Suprapubic skin (tissue), 4 donors: ENCODE measurements at regions not wholly inside any gene's neighbourhood (a gene's known extent, or its start where the extent isn't known, plus 50 kb on each side); places are given as distances from the start of the nearest gene placed in this dataset.
"Not testable (repeated sequence)": the region's sequence is repeated elsewhere in the genome, so short reads cannot be mapped to it uniquely, and the experiment has no call there.

Source experiments
- DNase-seq, 2 donors: peaks; one replicate each; pipeline ENCODE4 v3.0.0-alpha.2; 2019; ENCODE audit warnings: low spot score in 2 of 2
- H3K27ac ChIP-seq: fragments of 200-600 bp; sonication (generic); one replicate; pipeline ENCODE4 v1.5.1; 2019
- H3K27me3 ChIP-seq: fragments of 200-600 bp; sonication (generic); one replicate; pipeline ENCODE4 v1.5.1; 2019
- H3K36me3 ChIP-seq: fragments of 200-600 bp; sonication (generic); one replicate; pipeline ENCODE4 v1.5.1; 2019
- H3K4me1 ChIP-seq: fragments of 200-600 bp; sonication (generic); one replicate; pipeline ENCODE4 v1.5.1; 2019
- H3K4me3 ChIP-seq: fragments of 200-600 bp; sonication (generic); one replicate; pipeline ENCODE4 v1.5.1; 2019; ENCODE audit warnings: mild to moderate bottlenecking
- H3K9me3 ChIP-seq: fragments of 200-600 bp; sonication (generic); one replicate; pipeline ENCODE4 v1.5.1; 2019
- EP300 ChIP-seq: sonication (generic); formaldehyde crosslinking; IDR thresholded peaks from one replicate; pipeline ENCODE4 v1.6.1; 2017; ENCODE audit warnings: antibody characterized with exemption
- POLR2A ChIP-seq, 2 donors: fragments of 450-650 bp; IDR thresholded peaks; one replicate each; pipeline ENCODE4 v1.6.1; 2017; ENCODE audit warnings: antibody characterized with exemption in 2 of 2, mild to moderate bottlenecking in 2 of 2, moderate library complexity in 2 of 2
- POLR2AphosphoS5 ChIP-seq, 3 donors: sonication (generic); formaldehyde crosslinking; IDR thresholded peaks; one replicate each; pipeline ENCODE4 v1.6.1; 2017; ENCODE audit warnings: antibody characterized with exemption in 3 of 3
- WGBS: methylation state at CpG from one replicate; pipeline ENCODE4 v1.1.5; 2018; 5-methylcytosine and 5-hydroxymethylcytosine counted together
- TF ChIP-seq, protein P1 (sequence below), 2 donors: fragments of 200-600 bp in 1 of 2; fragments of 450-650 bp in 1 of 2; sonication (generic) in 1 of 2; IDR thresholded peaks; one replicate each; pipeline ENCODE4 v1.5.1; 2016 to 2019; ENCODE audit warnings: antibody characterized with exemption in 2 of 2, mild to moderate bottlenecking in 1 of 2, moderate library complexity in 1 of 2

DNA sequence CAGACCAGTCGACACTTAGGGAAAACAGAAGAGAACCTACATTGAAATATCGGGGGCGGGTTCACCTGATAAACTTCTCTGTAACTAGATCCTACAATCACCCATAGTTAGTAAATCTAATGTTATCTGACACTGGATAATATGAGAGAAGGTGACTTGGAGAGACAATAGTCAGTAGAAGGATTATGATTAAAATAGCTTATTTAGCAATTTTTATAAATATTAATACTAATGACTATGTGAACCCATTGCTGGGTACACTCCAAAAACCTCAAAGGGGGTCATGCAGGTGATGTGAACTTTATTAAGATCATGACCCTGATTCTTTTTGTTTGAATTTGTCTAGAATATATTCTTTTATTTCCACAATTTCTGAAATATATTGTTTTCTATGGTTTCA lies 164.1 kb upstream of the CCNH start:
- Histone ChIP-seq H3K27me3 (no peaks in the 10 kb centered on the region), H3K4me1 (no peaks in the 10 kb centered on the region), H3K4me3 (no peak overlapping the region), H3K27ac (no peak overlapping the region), H3K36me3 (no peaks in the 10 kb centered on the region), H3K9me3 (no peaks in the 10 kb centered on the region)
- no peak for DNase-seq
- WGBS: 86% methylated on average over 3 of the region's 3 CpGs
- no peak for TF ChIP-seq EP300
- TF ChIP-seq POLR2A (IDR thresholded peaks at IDR 0.05): no peak
- TF ChIP-seq, protein P1, sequence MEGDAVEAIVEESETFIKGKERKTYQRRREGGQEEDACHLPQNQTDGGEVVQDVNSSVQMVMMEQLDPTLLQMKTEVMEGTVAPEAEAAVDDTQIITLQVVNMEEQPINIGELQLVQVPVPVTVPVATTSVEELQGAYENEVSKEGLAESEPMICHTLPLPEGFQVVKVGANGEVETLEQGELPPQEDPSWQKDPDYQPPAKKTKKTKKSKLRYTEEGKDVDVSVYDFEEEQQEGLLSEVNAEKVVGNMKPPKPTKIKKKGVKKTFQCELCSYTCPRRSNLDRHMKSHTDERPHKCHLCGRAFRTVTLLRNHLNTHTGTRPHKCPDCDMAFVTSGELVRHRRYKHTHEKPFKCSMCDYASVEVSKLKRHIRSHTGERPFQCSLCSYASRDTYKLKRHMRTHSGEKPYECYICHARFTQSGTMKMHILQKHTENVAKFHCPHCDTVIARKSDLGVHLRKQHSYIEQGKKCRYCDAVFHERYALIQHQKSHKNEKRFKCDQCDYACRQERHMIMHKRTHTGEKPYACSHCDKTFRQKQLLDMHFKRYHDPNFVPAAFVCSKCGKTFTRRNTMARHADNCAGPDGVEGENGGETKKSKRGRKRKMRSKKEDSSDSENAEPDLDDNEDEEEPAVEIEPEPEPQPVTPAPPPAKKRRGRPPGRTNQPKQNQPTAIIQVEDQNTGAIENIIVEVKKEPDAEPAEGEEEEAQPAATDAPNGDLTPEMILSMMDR (IDR thresholded peaks at IDR 0.05): no peak
- no peak for TF ChIP-seq POLR2AphosphoS5 (IDR thresholded peaks at IDR 0.05)

DNA sequence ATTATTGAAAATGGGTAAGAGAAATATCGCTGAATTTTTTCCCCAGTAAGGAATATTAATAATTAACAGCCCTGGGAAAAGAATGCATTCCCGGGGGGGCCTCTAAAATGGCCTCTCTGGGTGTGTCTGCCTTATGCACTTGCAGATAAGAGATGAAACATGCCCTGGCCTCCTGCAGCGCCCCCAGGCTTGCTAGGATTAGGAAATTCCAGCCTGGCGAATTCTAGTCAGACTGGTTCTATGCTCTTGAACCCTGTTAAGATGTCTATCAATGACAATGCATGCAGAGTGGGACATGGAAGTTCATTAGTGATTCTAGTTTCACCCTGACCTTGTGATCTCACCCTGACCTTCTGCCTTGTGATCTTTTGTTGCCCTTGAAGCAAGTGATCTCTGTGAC lies 163.6 kb upstream of the CCNH start:
- not testable (repeated sequence) for H3K4me1 ChIP-seq, H3K27me3 ChIP-seq, H3K36me3 ChIP-seq, H3K9me3 ChIP-seq, H3K27ac ChIP-seq, DNase-seq, H3K4me3 ChIP-seq
- WGBS: 45% methylated on average over 4 of the region's 4 CpGs

DNA sequence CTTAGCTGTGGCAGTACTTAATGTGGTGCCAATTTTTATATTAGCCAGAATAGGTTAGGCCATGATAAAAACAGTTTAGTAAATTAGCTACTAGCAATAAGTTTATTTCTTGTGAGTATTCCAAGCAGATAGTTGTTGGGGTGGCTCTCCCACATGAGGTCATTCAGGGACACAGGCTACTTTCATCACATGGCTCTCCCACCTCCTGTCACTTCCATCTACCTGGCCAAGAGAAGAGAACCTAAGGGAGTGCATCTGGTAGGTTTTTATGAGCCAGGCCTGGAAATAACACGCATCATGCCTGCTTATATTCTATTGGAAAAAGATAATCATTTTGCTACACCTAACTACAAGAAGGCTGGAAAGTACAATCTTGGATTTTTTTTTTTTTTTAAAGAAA lies 161.4 kb upstream of the CCNH start:
- Histone ChIP-seq H3K9me3 (no peaks in the 10 kb centered on the region), H3K27me3 (no peaks in the 10 kb centered on the region), H3K36me3 (no peaks in the 10 kb centered on the region), H3K4me3 (no peak overlapping the region), H3K27ac (no peak overlapping the region), H3K4me1 (no peaks in the 10 kb centered on the region)
- 71% methylated on average over 1 of the region's 1 CpG for WGBS
- TF ChIP-seq EP300: no peak
- TF ChIP-seq POLR2A (IDR thresholded peaks at IDR 0.05): no peak
- TF ChIP-seq POLR2AphosphoS5 (IDR thresholded peaks at IDR 0.05): no peak
- no peak for DNase-seq

DNA sequence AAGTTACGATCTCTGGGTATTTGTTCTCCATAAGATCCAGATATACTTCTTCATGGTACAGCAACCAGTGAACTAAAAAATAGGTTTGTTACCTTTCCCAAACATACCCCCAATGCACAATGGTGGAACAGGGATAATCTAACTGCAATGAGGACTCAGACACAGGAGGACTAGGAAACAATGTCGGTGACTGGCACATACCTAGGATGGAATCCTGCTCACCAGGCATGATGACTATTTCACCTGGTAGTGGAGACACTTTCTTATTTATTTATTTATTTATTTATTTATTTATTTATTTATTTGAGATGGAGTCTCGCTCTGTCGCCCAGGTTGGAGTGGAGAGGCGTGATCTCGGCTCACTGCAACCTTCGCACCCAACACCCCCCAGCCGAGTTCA lies 159.9 kb upstream of the CCNH start:
- no peak for DNase-seq
- Histone ChIP-seq H3K36me3 (no peaks in the 10 kb centered on the region), H3K4me3 (no peak overlapping the region), H3K9me3 (no peaks in the 10 kb centered on the region), H3K4me1 (no peaks in the 10 kb centered on the region), H3K27me3 (no peaks in the 10 kb centered on the region), H3K27ac (no peak overlapping the region)
- TF ChIP-seq EP300 (no peak), POLR2AphosphoS5 (IDR thresholded peaks at IDR 0.05) (no peak), POLR2A (IDR thresholded peaks at IDR 0.05) (no peak)
- TF ChIP-seq, protein P1 (IDR thresholded peaks at IDR 0.05): no peak
- 93% methylated on average over 8 of the region's 8 CpGs for WGBS

DNA sequence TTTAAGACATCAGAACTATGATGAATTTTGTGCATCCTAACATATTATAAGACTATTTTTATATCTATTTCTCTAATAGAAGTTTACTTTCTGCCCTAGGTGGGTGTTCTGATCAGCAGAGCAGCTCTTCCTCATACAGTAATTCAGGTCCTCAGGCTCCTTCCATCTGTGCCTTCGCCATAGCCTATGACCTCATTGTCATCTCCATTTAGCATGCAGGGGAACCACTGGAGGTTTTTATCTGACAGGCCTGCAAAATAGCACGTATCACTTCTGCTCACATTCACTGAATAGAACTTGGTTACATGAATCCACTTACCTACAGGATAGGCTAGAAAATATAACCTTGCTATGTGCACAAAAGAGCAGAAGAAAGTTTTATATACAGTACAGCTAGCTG lies 159.4 kb upstream of the CCNH start:
- no peaks in the 10 kb centered on the region for H3K4me1 ChIP-seq
- TF ChIP-seq, protein P1 (IDR thresholded peaks at IDR 0.05): no peak
- TF ChIP-seq POLR2AphosphoS5 (IDR thresholded peaks at IDR 0.05) (no peak), POLR2A (IDR thresholded peaks at IDR 0.05) (no peak), EP300 (no peak)
- 76% methylated on average over 2 of the region's 2 CpGs for WGBS

DNA sequence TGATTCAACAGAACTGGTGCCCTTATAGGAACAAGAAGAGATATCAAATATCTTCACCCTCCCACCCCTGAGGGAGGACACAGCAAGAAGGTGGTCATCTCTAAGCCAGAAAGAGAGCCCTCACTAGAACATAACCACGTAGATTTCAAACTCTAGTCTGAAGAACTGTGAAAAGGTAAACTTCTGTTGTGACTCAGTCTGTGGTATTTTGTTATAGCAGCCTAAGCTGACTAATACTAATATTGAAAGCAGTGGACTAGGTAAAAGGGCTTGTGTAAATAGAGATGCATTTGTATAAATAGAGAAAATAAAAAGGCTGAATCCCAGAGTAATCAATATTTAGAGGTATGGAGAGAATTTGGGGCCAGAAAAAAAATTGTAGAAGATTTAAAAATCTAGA lies 157.6 kb upstream of the CCNH start:
- TF ChIP-seq EP300 (no peak), POLR2A (IDR thresholded peaks at IDR 0.05) (no peak), POLR2AphosphoS5 (IDR thresholded peaks at IDR 0.05) (no peak)
- TF ChIP-seq, protein P1 (IDR thresholded peaks at IDR 0.05): no peak
- Histone ChIP-seq H3K36me3 (no peaks in the 10 kb centered on the region), H3K4me1 (no peaks in the 10 kb centered on the region), H3K4me3 (no peak overlapping the region), H3K27me3 (no peaks in the 10 kb centered on the region), H3K9me3 (no peaks in the 10 kb centered on the region), H3K27ac (no peak overlapping the region)
- WGBS: 79% methylated on average over 1 of the region's 1 CpG
- DNase-seq: no peak

More for the DNA sequence above, 159.4 kb upstream of the CCNH start:
- no peaks in the 10 kb centered on the region for H3K36me3 ChIP-seq
- H3K27ac ChIP-seq: no peak overlapping the region
- H3K27me3 ChIP-seq: no peaks in the 10 kb centered on the region
- no peak for DNase-seq
- no peak overlapping the region for H3K4me3 ChIP-seq
- no peaks in the 10 kb centered on the region for H3K9me3 ChIP-seq
